ENCODE measurements at regions not wholly inside any gene's neighbourhood (a gene's known extent, or its start where the extent isn't known, plus 50 kb on each side); places are given as distances from the start of the nearest gene placed in this dataset.

- no peak for DNase-seq
- no peak for TF ChIP-seq POLR2A (IDR thresholded peaks at IDR 0.05)
- no peak for TF ChIP-seq CTCF (IDR thresholded peaks at IDR 0.05)
- intact Hi-C loops (cut with DNase I) = no loop called here
- 27 to 39% (median 33%) methylated on average over 3 of the region's 3 CpGs for WGBS, 4 donors
- H3K27me3 ChIP-seq = no peaks in the 10 kb centered on the region
- H3K9me3 ChIP-seq (replicated peaks in 1 of 3) = no peaks in the 10 kb centered on the region
- no peaks in the 10 kb centered on the region for H3K4me1 ChIP-seq (replicated peaks in 1 of 2)
- H3K36me3 ChIP-seq (replicated peaks in 1 of 2) = no peaks in the 10 kb centered on the region
- no peak overlapping the region for H3K4me3 ChIP-seq
- no peak overlapping the region for H3K27ac ChIP-seq
These were observed 595.7 kb upstream of the POU3F4 start for GRCh38 chrX:82912382-82912781.

DNA sequence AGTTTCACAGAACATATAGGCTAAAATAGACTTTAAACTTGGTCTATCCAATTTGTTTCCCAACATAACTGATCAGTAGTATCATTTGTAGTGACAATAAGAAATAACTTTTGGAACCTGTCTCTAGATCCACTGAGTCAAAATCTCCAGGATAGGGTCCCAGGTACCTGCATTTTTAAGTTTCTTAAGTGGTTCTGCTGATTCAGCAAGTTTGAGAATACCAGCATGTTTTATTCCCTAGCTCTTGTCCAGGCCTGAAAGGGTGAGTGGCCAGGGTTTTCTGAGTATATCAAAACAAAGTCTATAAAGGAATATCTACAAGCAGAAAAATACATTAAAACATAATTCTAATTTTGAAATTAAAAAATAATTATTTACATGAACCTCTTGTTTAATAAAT is 573.1 kb upstream of the POU3F4 start:
- no peak for TF ChIP-seq POLR2A (IDR thresholded peaks at IDR 0.05)
- no peak for TF ChIP-seq CTCF (IDR thresholded peaks at IDR 0.05)
- intact Hi-C loops (cut with DNase I) = no loop called here
- no peaks in the 10 kb centered on the region for H3K27me3 ChIP-seq
- H3K27ac ChIP-seq = no peak overlapping the region
- no peak for DNase-seq
- H3K9me3 ChIP-seq (replicated peaks in 1 of 3) = no peaks in the 10 kb centered on the region
- H3K36me3 ChIP-seq (replicated peaks in 1 of 2) = no peaks in the 10 kb centered on the region
- H3K4me3 ChIP-seq = no peak overlapping the region
- H3K4me1 ChIP-seq (replicated peaks in 1 of 2) = no peaks in the 10 kb centered on the region

DNA sequence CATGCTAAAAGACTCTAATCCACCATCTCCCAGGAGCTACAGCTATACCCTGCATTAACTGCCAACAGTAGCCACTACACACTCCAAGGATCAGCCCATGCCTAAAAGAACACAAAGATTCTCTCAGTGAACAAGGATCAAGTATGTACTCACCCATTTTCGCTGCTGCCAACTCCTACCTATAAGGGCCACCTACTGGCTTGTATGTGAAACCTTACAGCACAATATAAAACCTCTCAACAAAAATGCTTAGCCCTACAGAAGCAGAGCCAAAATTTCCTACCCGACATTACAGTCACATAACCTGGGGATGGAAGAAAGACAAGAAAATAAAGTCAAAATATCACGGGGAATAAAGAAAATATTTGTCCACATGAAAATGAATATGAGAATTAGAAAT is 562.8 kb upstream of the POU3F4 start:
- no peak for DNase-seq
- TF ChIP-seq POLR2A (IDR thresholded peaks at IDR 0.05) (no peak), CTCF (IDR thresholded peaks at IDR 0.05) (no peak)
- Histone ChIP-seq H3K4me1 (replicated peaks in 1 of 2) (no peaks in the 10 kb centered on the region), H3K4me3 (no peak overlapping the region), H3K27ac (no peak overlapping the region), H3K9me3 (replicated peaks in 1 of 3) (no peaks in the 10 kb centered on the region), H3K36me3 (replicated peaks in 1 of 2) (no peaks in the 10 kb centered on the region), H3K27me3 (peaks cover 18% of the 10 kb centered on the region)
- intact Hi-C loops (cut with DNase I) = no loop called here
- 62 to 80% (median 70%) methylated on average over 3 of the region's 3 CpGs for WGBS, 4 donors

DNA sequence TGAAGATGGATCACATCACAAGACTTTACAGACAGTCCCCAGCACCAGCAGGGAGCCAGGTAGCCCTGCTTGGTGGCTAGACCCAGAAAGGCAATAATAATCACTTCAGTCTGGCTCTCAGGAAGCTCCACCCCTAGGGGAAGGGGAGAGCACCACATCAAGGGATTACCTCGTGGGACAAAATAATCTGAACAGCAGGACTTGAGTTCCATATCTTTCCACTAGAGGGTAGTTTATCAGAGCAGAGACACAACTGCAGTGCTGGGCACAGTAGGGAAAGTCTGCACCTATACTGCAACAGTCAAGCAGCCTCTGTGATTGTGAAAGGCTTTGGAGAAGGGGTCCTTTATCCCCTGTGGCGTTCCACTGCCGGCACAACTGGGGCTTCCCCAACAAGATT is 547.0 kb upstream of the POU3F4 start:
- Histone ChIP-seq H3K4me1 (replicated peaks in 1 of 2) (no peaks in the 10 kb centered on the region), H3K27me3 (peaks cover 14% of the 10 kb centered on the region), H3K9me3 (replicated peaks in 1 of 3) (no peaks in the 10 kb centered on the region), H3K4me3 (no peak overlapping the region), H3K36me3 (replicated peaks in 1 of 2) (no peaks in the 10 kb centered on the region), H3K27ac (no peak overlapping the region)
- 0 to 28% (median 18%) methylated on average over 1 to 3 of the region's 3 CpGs; no CpG with 5 or more reads in 1 of the 4 donors for WGBS, 4 donors
- intact Hi-C loops (cut with DNase I) = no loop called here
- no peak for DNase-seq
- no peak for TF ChIP-seq CTCF (IDR thresholded peaks at IDR 0.05)
- TF ChIP-seq POLR2A (IDR thresholded peaks at IDR 0.05) = no peak

Measured in adrenal gland (tissue), 9 donors.